Astrocyte of the spinal cord (primary cell): ENCODE measurements at regions not wholly inside any gene's neighbourhood (a gene's known extent, or its start where the extent isn't known, plus 50 kb on each side); places are given as distances from the start of the nearest gene placed in this dataset.

Source experiments
- DNase-seq: peaks from one replicate; pipeline ENCODE4 v3.0.0; 2011; ENCODE audit warnings: low read depth, low spot score
- H3K4me3 ChIP-seq: 2 replicates; pipeline ENCODE4 v1.5.1; 2011; ENCODE audit warnings: low read depth, mild to moderate bottlenecking, low read length, moderate library complexity
- in situ Hi-C: cut with HindIII; loops from 2 replicates; pipeline ENCODE4 v1.10.0; 2017; ENCODE audit warnings: low sequenced_read_pairs
- TF ChIP-seq, protein P1 (sequence below): IDR thresholded peaks from 2 replicates; pipeline ENCODE4 v1.5.1; 2012; ENCODE audit warnings: low read depth, mild to moderate bottlenecking, low read length, inconsistent platforms

GRCh38 chr11:70539360-70540095 lies 141.2 kb downstream of the CTTN start:
- TF ChIP-seq, protein P1, sequence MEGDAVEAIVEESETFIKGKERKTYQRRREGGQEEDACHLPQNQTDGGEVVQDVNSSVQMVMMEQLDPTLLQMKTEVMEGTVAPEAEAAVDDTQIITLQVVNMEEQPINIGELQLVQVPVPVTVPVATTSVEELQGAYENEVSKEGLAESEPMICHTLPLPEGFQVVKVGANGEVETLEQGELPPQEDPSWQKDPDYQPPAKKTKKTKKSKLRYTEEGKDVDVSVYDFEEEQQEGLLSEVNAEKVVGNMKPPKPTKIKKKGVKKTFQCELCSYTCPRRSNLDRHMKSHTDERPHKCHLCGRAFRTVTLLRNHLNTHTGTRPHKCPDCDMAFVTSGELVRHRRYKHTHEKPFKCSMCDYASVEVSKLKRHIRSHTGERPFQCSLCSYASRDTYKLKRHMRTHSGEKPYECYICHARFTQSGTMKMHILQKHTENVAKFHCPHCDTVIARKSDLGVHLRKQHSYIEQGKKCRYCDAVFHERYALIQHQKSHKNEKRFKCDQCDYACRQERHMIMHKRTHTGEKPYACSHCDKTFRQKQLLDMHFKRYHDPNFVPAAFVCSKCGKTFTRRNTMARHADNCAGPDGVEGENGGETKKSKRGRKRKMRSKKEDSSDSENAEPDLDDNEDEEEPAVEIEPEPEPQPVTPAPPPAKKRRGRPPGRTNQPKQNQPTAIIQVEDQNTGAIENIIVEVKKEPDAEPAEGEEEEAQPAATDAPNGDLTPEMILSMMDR, result no peak
- in situ Hi-C loops, result no loop called here
- H3K4me3 ChIP-seq, result no peak overlapping the region
- DNase-seq, result no peak

- H3K4me3 ChIP-seq, result no peak overlapping the region
- no peak for DNase-seq
- in situ Hi-C loops, result no loop called here
- TF ChIP-seq, protein P1, result no peak
Measured at GRCh38 chr11:70540196-70540595, 141.9 kb downstream of the CTTN start.

DNA sequence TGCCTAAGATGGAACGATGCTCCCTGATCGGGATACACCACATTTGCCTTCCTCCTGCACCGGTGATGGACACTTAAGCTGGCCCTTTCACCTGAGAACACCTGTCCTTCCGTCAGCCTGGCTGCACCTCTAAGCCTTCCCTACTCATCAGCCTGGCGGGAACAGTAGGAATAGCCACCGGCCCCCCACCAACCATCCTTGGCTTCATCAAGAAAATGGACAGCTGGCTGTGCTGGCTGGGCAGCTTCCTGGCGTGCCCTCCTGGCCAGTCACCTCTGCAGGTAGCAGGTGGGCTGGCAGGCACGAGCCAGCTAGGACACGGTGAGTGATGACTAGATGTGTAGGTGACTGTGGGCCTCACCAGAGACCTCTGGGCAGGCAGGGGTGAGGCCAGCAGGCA lies 142.8 kb downstream of the CTTN start:
- in situ Hi-C loops, result no loop called here

GRCh38 chr11:70541699-70542098 lies 143.4 kb downstream of the CTTN start:
- DNase-seq, result no peak
- TF ChIP-seq, protein P1, result no peak
- H3K4me3 ChIP-seq, result no peak overlapping the region
- in situ Hi-C loops, result no loop called here

More for the DNA sequence above, 142.8 kb downstream of the CTTN start:
- TF ChIP-seq, protein P1, result no peak
- no peak for DNase-seq
- H3K4me3 ChIP-seq, result no peak overlapping the region

- in situ Hi-C loops, result no loop called here
- no peak overlapping the region for H3K4me3 ChIP-seq
- DNase-seq, result no peak
- TF ChIP-seq, protein P1, result no peak
Measured at GRCh38 chr11:70542406-70542805, 144.1 kb downstream of the CTTN start.

DNA sequence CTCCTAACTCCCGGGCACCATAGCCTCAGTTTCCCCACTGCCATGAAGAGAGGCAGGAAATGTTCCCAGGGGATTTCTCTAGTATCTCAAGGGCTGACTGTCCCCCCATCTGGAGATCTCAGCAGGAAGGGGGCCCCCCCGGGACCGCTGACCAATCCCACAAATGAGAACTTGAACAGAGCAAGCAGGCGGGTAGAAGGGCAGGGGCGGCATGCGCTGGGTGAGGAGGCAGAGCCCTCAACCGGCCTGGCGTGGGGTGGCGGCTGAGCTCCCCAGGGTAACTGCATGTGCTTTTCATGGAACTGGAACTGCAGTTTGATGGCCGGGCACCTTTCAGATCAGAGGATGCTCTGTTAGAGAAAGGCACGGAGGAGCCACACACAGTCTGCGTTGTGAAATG lies 144.5 kb downstream of the CTTN start:
- TF ChIP-seq, protein P1, result no peak
- in situ Hi-C loops, result no loop called here
- no peak for DNase-seq
- H3K4me3 ChIP-seq, result no peak overlapping the region

GRCh38 chr11:70543611-70544010 lies 145.3 kb downstream of the CTTN start:
- no peak for DNase-seq
- in situ Hi-C loops, result no loop called here
- no peak overlapping the region for H3K4me3 ChIP-seq
- TF ChIP-seq, protein P1, result no peak
